ENCODE measurements at regions not wholly inside any gene's neighbourhood (a gene's known extent, or its start where the extent isn't known, plus 50 kb on each side); places are given as distances from the start of the nearest gene placed in this dataset.

DNA sequence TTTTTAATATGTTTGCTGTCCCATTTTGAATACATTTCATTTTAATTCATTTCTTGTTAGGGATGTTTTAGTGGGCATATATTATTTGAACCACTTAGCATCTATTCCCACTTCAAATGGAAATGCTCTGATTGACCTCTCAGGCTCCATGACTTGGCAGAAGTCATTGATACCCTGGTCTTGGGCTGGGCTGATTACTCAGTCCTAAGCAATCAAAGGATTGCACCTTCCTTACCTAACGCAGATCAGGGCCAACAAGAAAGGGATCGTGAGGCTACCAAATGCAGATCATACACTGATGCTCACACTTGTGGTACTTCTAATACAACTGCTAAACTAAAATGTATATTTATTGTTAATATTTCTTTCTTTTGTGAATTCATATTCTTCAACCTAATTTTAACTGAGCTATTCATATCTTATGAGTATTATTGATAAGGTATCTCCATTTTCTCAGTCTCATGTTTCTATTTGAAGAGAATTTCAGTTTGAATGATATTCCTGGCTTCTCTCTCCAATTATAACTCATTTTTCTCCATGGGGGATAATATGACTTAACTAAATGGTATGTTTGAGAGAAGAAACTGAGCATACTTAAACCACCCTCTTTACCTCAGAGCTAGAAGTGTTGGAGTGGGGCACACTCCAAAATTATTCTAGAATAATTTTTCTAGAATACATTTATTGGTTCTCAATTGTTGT, 615.5 kb upstream of the ADAMTS5 start:
- TF ChIP-seq CEBPB (IDR thresholded peaks at IDR 0.05) (no peak), EP300 (IDR thresholded peaks at IDR 0.05; ENCODE audit: borderline replicate concordance) (no peak), FOXM1 (IDR thresholded peaks at IDR 0.05; ENCODE audit: borderline replicate concordance, low read depth) (no peak), YY1 (IDR thresholded peaks at IDR 0.05; ENCODE audit: low read depth) (no peak), RAD21 (IDR thresholded peaks at IDR 0.05; ENCODE audit: low read depth) (no peak), TAF1 (IDR thresholded peaks at IDR 0.05; ENCODE audit: low read depth) (no peak), EGR1 (IDR thresholded peaks at IDR 0.05) (no peak), TEAD4 (IDR thresholded peaks at IDR 0.05) (no peak), NFIC (IDR thresholded peaks at IDR 0.05) (no peak), TCF12 (IDR thresholded peaks at IDR 0.05; ENCODE audit: low read depth) (no peak)
- TF ChIP-seq, protein P1, sequence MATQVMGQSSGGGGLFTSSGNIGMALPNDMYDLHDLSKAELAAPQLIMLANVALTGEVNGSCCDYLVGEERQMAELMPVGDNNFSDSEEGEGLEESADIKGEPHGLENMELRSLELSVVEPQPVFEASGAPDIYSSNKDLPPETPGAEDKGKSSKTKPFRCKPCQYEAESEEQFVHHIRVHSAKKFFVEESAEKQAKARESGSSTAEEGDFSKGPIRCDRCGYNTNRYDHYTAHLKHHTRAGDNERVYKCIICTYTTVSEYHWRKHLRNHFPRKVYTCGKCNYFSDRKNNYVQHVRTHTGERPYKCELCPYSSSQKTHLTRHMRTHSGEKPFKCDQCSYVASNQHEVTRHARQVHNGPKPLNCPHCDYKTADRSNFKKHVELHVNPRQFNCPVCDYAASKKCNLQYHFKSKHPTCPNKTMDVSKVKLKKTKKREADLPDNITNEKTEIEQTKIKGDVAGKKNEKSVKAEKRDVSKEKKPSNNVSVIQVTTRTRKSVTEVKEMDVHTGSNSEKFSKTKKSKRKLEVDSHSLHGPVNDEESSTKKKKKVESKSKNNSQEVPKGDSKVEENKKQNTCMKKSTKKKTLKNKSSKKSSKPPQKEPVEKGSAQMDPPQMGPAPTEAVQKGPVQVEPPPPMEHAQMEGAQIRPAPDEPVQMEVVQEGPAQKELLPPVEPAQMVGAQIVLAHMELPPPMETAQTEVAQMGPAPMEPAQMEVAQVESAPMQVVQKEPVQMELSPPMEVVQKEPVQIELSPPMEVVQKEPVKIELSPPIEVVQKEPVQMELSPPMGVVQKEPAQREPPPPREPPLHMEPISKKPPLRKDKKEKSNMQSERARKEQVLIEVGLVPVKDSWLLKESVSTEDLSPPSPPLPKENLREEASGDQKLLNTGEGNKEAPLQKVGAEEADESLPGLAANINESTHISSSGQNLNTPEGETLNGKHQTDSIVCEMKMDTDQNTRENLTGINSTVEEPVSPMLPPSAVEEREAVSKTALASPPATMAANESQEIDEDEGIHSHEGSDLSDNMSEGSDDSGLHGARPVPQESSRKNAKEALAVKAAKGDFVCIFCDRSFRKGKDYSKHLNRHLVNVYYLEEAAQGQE (IDR thresholded peaks at IDR 0.05; ENCODE audit: low read depth): no peak
- TF ChIP-seq, protein P2, sequence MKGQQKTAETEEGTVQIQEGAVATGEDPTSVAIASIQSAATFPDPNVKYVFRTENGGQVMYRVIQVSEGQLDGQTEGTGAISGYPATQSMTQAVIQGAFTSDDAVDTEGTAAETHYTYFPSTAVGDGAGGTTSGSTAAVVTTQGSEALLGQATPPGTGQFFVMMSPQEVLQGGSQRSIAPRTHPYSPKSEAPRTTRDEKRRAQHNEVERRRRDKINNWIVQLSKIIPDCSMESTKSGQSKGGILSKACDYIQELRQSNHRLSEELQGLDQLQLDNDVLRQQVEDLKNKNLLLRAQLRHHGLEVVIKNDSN (IDR thresholded peaks at IDR 0.05): no peak
- TF ChIP-seq, protein P3, sequence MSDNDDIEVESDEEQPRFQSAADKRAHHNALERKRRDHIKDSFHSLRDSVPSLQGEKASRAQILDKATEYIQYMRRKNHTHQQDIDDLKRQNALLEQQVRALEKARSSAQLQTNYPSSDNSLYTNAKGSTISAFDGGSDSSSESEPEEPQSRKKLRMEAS (IDR thresholded peaks at IDR 0.05): no peak

Data from Ishikawa (cell line).